ENCODE measurements at regions not wholly inside any gene's neighbourhood (a gene's known extent, or its start where the extent isn't known, plus 50 kb on each side); places are given as distances from the start of the nearest gene placed in this dataset.
A peak's percentile ranks its signal among the peaks of the same experiment; 100 is the strongest.
"Not testable (repeated sequence)": the region's sequence is repeated elsewhere in the genome, so short reads cannot be mapped to it uniquely, and the experiment has no call there.

DNA sequence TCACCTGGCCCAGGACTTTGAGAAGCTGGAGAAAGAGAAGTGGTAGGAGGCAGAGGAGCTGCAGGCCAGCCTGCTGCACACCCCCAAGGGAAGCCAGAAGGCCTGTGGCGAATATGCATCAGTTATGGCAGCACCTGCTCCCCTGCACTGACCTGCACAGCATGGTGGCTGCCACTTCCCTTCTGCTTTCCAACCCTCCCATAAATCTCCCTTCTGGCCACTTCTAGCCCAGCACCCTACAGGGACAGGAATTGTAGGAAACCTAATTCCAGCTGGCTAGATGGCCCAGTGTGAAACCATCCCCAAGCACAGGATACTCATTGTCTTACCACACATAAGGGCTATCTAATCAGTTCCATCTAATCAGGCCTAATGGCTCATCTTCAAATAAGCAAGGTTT lies 136.3 kb downstream of the TBX3 start:
- H3K27ac ChIP-seq, result no peak overlapping the region
- TF ChIP-seq, protein P1, sequence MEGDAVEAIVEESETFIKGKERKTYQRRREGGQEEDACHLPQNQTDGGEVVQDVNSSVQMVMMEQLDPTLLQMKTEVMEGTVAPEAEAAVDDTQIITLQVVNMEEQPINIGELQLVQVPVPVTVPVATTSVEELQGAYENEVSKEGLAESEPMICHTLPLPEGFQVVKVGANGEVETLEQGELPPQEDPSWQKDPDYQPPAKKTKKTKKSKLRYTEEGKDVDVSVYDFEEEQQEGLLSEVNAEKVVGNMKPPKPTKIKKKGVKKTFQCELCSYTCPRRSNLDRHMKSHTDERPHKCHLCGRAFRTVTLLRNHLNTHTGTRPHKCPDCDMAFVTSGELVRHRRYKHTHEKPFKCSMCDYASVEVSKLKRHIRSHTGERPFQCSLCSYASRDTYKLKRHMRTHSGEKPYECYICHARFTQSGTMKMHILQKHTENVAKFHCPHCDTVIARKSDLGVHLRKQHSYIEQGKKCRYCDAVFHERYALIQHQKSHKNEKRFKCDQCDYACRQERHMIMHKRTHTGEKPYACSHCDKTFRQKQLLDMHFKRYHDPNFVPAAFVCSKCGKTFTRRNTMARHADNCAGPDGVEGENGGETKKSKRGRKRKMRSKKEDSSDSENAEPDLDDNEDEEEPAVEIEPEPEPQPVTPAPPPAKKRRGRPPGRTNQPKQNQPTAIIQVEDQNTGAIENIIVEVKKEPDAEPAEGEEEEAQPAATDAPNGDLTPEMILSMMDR (conservative IDR thresholded peaks at IDR 0.05), result no peak

DNA sequence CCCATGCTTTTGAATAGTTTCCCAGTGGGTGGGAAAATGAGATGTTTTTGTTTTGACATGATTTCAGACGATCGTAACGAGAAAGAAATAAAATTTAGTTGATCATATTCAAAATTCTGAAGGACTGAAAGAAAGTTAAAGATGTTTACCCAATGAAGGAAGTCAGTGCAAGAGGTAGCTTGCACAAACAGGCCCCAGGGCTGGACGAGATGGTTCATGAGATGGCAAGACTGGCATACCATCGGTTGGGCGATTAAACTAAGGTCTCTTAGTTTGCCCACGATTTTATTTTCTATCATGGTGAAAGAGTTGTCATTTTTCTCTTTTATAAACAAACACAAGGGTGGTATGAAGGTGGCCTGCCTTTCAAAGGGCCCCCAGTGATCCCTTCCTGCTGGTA lies 124.5 kb upstream of the TBX5 start:
- TF ChIP-seq, protein P1 (conservative IDR thresholded peaks at IDR 0.05), result no peak
- H3K27ac ChIP-seq, result no peak overlapping the region

DNA sequence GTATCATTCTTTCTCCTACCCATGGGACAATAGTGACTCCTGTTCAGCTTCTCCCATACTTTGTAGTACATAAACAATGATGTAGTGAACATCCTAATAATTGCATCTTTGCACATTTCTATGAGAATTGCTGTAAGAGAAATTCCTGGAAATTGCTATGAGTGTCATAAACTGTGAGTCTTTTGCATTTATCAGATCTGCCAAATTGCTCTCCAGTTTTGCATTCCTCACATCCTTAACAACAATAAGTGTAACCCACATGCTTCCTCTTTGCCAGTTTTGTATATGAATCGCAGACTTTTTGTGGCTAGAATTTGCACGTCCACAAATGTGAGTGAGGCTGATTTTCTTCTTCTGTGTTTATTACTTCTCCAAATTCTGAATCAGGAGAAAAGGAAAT lies 124.0 kb upstream of the TBX5 start:
- no peak overlapping the region for H3K27ac ChIP-seq
- TF ChIP-seq, protein P1 (conservative IDR thresholded peaks at IDR 0.05), result no peak

GRCh38 chr12:114528766-114529165 lies 122.8 kb upstream of the TBX5 start:
- TF ChIP-seq, protein P1 (conservative IDR thresholded peaks at IDR 0.05), result no peak

GRCh38 chr12:114521160-114521559 lies 115.2 kb upstream of the TBX5 start:
- not testable (repeated sequence) for H3K27ac ChIP-seq

More at GRCh38 chr12:114528766-114529165, 122.8 kb upstream of the TBX5 start:
- no peak overlapping the region for H3K27ac ChIP-seq

GRCh38 chr12:114512351-114512750 lies 106.4 kb upstream of the TBX5 start:
- H3K27ac ChIP-seq, result no peak overlapping the region
- TF ChIP-seq, protein P1 (conservative IDR thresholded peaks at IDR 0.05), result peak; percentile 53

GRCh38 chr12:114508529-114509129 lies 102.7 kb upstream of the TBX5 start:
- TF ChIP-seq, protein P1 (conservative IDR thresholded peaks at IDR 0.05), result peak; percentile 90
- H3K27ac ChIP-seq, result no peak overlapping the region

- TF ChIP-seq, protein P1 (conservative IDR thresholded peaks at IDR 0.05), result no peak
- no peak overlapping the region for H3K27ac ChIP-seq
Measured at GRCh38 chr12:114506651-114507050, 100.7 kb upstream of the TBX5 start.

Measured in VCaP (cell line).